Neural cell (in vitro differentiated cells): ENCODE measurements at regions not wholly inside any gene's neighbourhood (a gene's known extent, or its start where the extent isn't known, plus 50 kb on each side); places are given as distances from the start of the nearest gene placed in this dataset.

Source experiments
- H2AFZ ChIP-seq: fragments of 200-600, 300-800 bp; sonication (generic), shearing (Covaris generic); 2 replicates; pipeline ENCODE4 v1.6.0; 2014; ENCODE audit warnings: low read depth, mild to moderate bottlenecking, antibody characterized with exemption, low read length, moderate library complexity
- H3F3A ChIP-seq: fragments of 200-600 bp; shearing (Covaris generic); 2 replicates; pipeline ENCODE4 v1.6.1; 2016; ENCODE audit warnings: mild to moderate bottlenecking, moderate library complexity, mixed read lengths, antibody characterized with exemption, low read length; ENCODE audit not compliant: insufficient read depth, poor library complexity, severe bottlenecking
- H3K27ac ChIP-seq: fragments of 200-600, 300-800 bp; sonication (generic), shearing (Covaris generic); 2 replicates; pipeline ENCODE4 v1.5.1; 2014; ENCODE audit warnings: mild to moderate bottlenecking, low read length, moderate library complexity
- H3K27me3 ChIP-seq: fragments of 300-800, 200-600 bp; sonication (generic), shearing (Covaris generic); 2 replicates; pipeline ENCODE4 v1.6.0; 2014; ENCODE audit warnings: mild to moderate bottlenecking, low read depth, low read length, moderate library complexity; ENCODE audit not compliant: insufficient read depth
- H3K36me3 ChIP-seq: fragments of 300-800, 200-600 bp; sonication (generic), shearing (Covaris generic); 2 replicates; pipeline ENCODE4 v1.5.1; 2014; ENCODE audit warnings: mild to moderate bottlenecking, antibody characterized with exemption, low read length, moderate library complexity; ENCODE audit not compliant: insufficient read depth
- H3K4me2 ChIP-seq: fragments of 300-800, 200-600 bp; sonication (generic), shearing (Covaris generic); 2 replicates; pipeline ENCODE4 v1.6.0; 2014; ENCODE audit warnings: mild to moderate bottlenecking, low read length
- H3K4me3 ChIP-seq: fragments of 300-800, 200-600 bp; sonication (generic), shearing (Covaris generic); 2 replicates; pipeline ENCODE4 v1.5.1; 2014; ENCODE audit warnings: mild to moderate bottlenecking, low read length, moderate library complexity
- H3K79me2 ChIP-seq: fragments of 200-600 bp; shearing (Covaris generic); replicated peaks from 2 replicates; pipeline ENCODE4 v1.6.0; 2014; ENCODE audit warnings: mild to moderate bottlenecking, low read length, moderate library complexity; ENCODE audit not compliant: insufficient read depth
- H3K9ac ChIP-seq: fragments of 300-800, 200-600 bp; sonication (generic), shearing (Covaris generic); 2 replicates; pipeline ENCODE4 v1.6.1; 2016; ENCODE audit warnings: mild to moderate bottlenecking, low read length, mixed read lengths
- H3K9me2 ChIP-seq: fragments of 200-600 bp; shearing (Covaris generic); 2 replicates; pipeline ENCODE4 v1.6.1; 2016; ENCODE audit warnings: mild to moderate bottlenecking, low read length, mixed read lengths; ENCODE audit not compliant: insufficient read depth
- H3K9me3 ChIP-seq: fragments of 200-600, 300-800 bp; sonication (generic), shearing (Covaris generic); 2 replicates; pipeline ENCODE4 v1.6.1; 2016; ENCODE audit warnings: mild to moderate bottlenecking, mixed run types, low read length, moderate library complexity, mixed read lengths
- H4K20me1 ChIP-seq: fragments of 200-600 bp; shearing (Covaris generic); 2 replicates; pipeline ENCODE4 v1.6.1; 2016; ENCODE audit warnings: mild to moderate bottlenecking, mixed run types; ENCODE audit not compliant: insufficient read depth
- CTCF ChIP-seq: fragments of 450-650 bp; IDR thresholded peaks from 2 replicates; pipeline ENCODE4 v1.5.1; 2014; ENCODE audit warnings: antibody characterized with exemption, mild to moderate bottlenecking, moderate library complexity; ENCODE audit not compliant: poor library complexity, severe bottlenecking
- EP300 ChIP-seq: fragments of 450-650 bp; conservative IDR thresholded peaks from 2 replicates; pipeline ENCODE4 v1.6.1; 2014; ENCODE audit warnings: antibody characterized with exemption, mild to moderate bottlenecking, moderate library complexity; ENCODE audit not compliant: poor library complexity, severe bottlenecking
- EZH2 ChIP-seq: fragments of 200-600, 300-800 bp; shearing (Covaris generic), sonication (generic); IDR thresholded peaks from 2 replicates; pipeline ENCODE4 v1.6.1; 2014; ENCODE audit warnings: antibody characterized with exemption, low read length, borderline replicate concordance, mild to moderate bottlenecking; ENCODE audit not compliant: insufficient read depth, poor library complexity, severe bottlenecking
- MXI1 ChIP-seq: fragments of 450-650 bp; conservative IDR thresholded peaks from 2 replicates; pipeline ENCODE4 v1.6.1; 2014; ENCODE audit warnings: antibody characterized with exemption, mild to moderate bottlenecking; ENCODE audit not compliant: poor library complexity, severe bottlenecking
- POLR2AphosphoS5 ChIP-seq: IDR thresholded peaks from 2 replicates; pipeline ENCODE4 v1.6.1; 2012
- REST ChIP-seq: IDR thresholded peaks from 2 replicates; pipeline ENCODE4 v1.6.1; 2012; ENCODE audit warnings: borderline replicate concordance
- SMC3 ChIP-seq: fragments of 450-650 bp; conservative IDR thresholded peaks from 2 replicates; pipeline ENCODE4 v1.6.1; 2014; ENCODE audit warnings: antibody characterized with exemption, mild to moderate bottlenecking, moderate library complexity; ENCODE audit not compliant: poor library complexity
- TAF1 ChIP-seq: IDR thresholded peaks from 2 replicates; pipeline ENCODE4 v1.6.1; 2012; ENCODE audit warnings: low read depth

GRCh38 chr6:15926256-15926655 is 202.6 kb upstream of the MYLIP start:
- Histone ChIP-seq H4K20me1 (no peaks in the 10 kb centered on the region), H3K79me2 (no peaks in the 10 kb centered on the region), H3K9me2 (no peaks in the 10 kb centered on the region), H3K9ac (no peak overlapping the region), H3K4me3 (no peak overlapping the region), H3K36me3 (no peaks in the 10 kb centered on the region), H3K9me3 (no peaks in the 10 kb centered on the region), H2AFZ (no peak overlapping the region), H3K4me2 (no peak overlapping the region), H3K27ac (no peak overlapping the region), H3K27me3 (no peaks in the 10 kb centered on the region), H3F3A (no peaks in the 10 kb centered on the region)
- TF ChIP-seq EZH2: no peak
- no peak for TF ChIP-seq TAF1
- no peak for TF ChIP-seq REST
- no peak for TF ChIP-seq MXI1
- no peak for TF ChIP-seq EP300
- TF ChIP-seq CTCF: no peak

DNA sequence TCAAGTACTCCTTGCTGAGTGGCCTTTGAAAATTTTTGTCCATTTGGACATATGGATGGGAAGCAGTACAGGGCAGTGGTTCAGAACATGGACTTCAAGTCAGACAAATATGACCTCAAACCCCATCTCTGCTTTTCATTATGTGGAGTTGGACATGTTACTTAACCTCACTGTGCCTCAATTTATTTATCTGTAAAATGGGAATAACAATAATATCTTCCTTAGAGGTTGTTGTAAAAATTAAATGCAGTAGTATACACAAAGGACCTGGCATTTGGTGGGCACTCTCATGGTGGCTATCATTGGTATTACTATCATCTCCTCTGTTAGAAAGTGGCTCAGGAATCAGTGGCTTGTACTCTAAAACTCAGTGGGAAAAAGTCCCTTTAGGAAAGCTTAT is 204.0 kb upstream of the MYLIP start:
- Histone ChIP-seq H3K9me2 (no peaks in the 10 kb centered on the region), H3F3A (no peaks in the 10 kb centered on the region), H3K4me3 (no peak overlapping the region), H3K4me2 (no peak overlapping the region), H3K79me2 (no peaks in the 10 kb centered on the region), H3K36me3 (no peaks in the 10 kb centered on the region), H2AFZ (no peak overlapping the region), H3K9ac (no peak overlapping the region), H4K20me1 (no peaks in the 10 kb centered on the region), H3K9me3 (no peaks in the 10 kb centered on the region), H3K27ac (no peak overlapping the region), H3K27me3 (no peaks in the 10 kb centered on the region)
- TF ChIP-seq EP300 (no peak), SMC3 (no peak), REST (no peak), EZH2 (no peak), MXI1 (no peak), POLR2AphosphoS5 (no peak), TAF1 (no peak)
